ENCODE measurements at regions not wholly inside any gene's neighbourhood (a gene's known extent, or its start where the extent isn't known, plus 50 kb on each side); places are given as distances from the start of the nearest gene placed in this dataset.
"Not testable (repeated sequence)": the region's sequence is repeated elsewhere in the genome, so short reads cannot be mapped to it uniquely, and the experiment has no call there.

- DNase-seq (ENCODE audit: low read depth in 2 of 2), result no peak
Measured at GRCh38 chr16:59336136-59336695, 602.1 kb upstream of the GOT2 start.

- not testable (repeated sequence) for DNase-seq (ENCODE audit: low read depth in 2 of 2)
Measured at GRCh38 chr16:59331708-59332107, 597.6 kb upstream of the GOT2 start.

GRCh38 chr16:59330019-59330670, 596.0 kb upstream of the GOT2 start:
- no peak for DNase-seq (ENCODE audit: low read depth in 2 of 2)

GRCh38 chr16:59328961-59329360, 594.8 kb upstream of the GOT2 start:
- DNase-seq (ENCODE audit: low read depth in 2 of 2), result no peak

- no peak for DNase-seq (ENCODE audit: low read depth in 2 of 2)
Measured at GRCh38 chr16:59327894-59328293, 593.8 kb upstream of the GOT2 start.

- no peak for DNase-seq (ENCODE audit: low read depth in 2 of 2)
Measured at GRCh38 chr16:59326955-59327354, 592.8 kb upstream of the GOT2 start.

- DNase-seq (ENCODE audit: low read depth in 2 of 2), result no peak
Measured at GRCh38 chr16:59324462-59324861, 590.3 kb upstream of the GOT2 start.

- no peak for DNase-seq (ENCODE audit: low read depth in 2 of 2)
Measured at GRCh38 chr16:59320657-59321056, 586.5 kb upstream of the GOT2 start.

- no peak for DNase-seq (ENCODE audit: low read depth in 2 of 2)
Measured at GRCh38 chr16:59319871-59320270, 585.8 kb upstream of the GOT2 start.

- DNase-seq (ENCODE audit: low read depth in 2 of 2), result no peak
Measured at GRCh38 chr16:59305850-59306249, 571.7 kb upstream of the GOT2 start.

- no peak for DNase-seq (ENCODE audit: low read depth in 2 of 2)
Measured at GRCh38 chr16:59296888-59297287, 562.8 kb upstream of the GOT2 start.

- no peak for DNase-seq (ENCODE audit: low read depth in 2 of 2)
Measured at GRCh38 chr16:59295993-59296736, 562.0 kb upstream of the GOT2 start.

GRCh38 chr16:59295474-59295873, 561.4 kb upstream of the GOT2 start:
- no peak for DNase-seq (ENCODE audit: low read depth in 2 of 2)

- no peak for DNase-seq (ENCODE audit: low read depth in 2 of 2)
Measured at GRCh38 chr16:59290718-59291117, 556.6 kb upstream of the GOT2 start.

- no peak for DNase-seq (ENCODE audit: low read depth in 2 of 2)
Measured at GRCh38 chr16:59289151-59289550, 555.0 kb upstream of the GOT2 start.

GRCh38 chr16:59274141-59274540, 540.0 kb upstream of the GOT2 start:
- DNase-seq (ENCODE audit: low read depth in 2 of 2), result no peak

- no peak for DNase-seq (ENCODE audit: low read depth in 2 of 2)
Measured at GRCh38 chr16:59263955-59264354, 529.8 kb upstream of the GOT2 start.

GRCh38 chr16:59260892-59261291, 526.8 kb upstream of the GOT2 start:
- DNase-seq (ENCODE audit: low read depth in 2 of 2), result no peak

- no peak for DNase-seq (ENCODE audit: low read depth in 2 of 2)
Measured at GRCh38 chr16:59259950-59260319, 525.8 kb upstream of the GOT2 start.

- DNase-seq (ENCODE audit: low read depth in 2 of 2), result no peak
Measured at GRCh38 chr16:59259074-59259949, 525.2 kb upstream of the GOT2 start.

- no peak for DNase-seq (ENCODE audit: low read depth in 2 of 2)
Measured at GRCh38 chr16:59252317-59252716, 518.2 kb upstream of the GOT2 start.

GRCh38 chr16:59249011-59249410, 514.9 kb upstream of the GOT2 start:
- no peak for DNase-seq (ENCODE audit: low read depth in 2 of 2)

All from stimulated activated CD4-positive, alpha-beta T cell treated with anti-CD3 and anti-CD28 coated beads, Interleukin-4, amount 100 ng/mL, for 48 hours (primary cell).